HK-2 (cell line): ENCODE measurements at regions not wholly inside any gene's neighbourhood (a gene's known extent, or its start where the extent isn't known, plus 50 kb on each side); places are given as distances from the start of the nearest gene placed in this dataset.

Source experiments
- DNase-seq: peaks from one replicate; pipeline ENCODE4 v3.0.0-alpha.2; 2018; ENCODE audit not compliant: unreplicated experiment

DNA sequence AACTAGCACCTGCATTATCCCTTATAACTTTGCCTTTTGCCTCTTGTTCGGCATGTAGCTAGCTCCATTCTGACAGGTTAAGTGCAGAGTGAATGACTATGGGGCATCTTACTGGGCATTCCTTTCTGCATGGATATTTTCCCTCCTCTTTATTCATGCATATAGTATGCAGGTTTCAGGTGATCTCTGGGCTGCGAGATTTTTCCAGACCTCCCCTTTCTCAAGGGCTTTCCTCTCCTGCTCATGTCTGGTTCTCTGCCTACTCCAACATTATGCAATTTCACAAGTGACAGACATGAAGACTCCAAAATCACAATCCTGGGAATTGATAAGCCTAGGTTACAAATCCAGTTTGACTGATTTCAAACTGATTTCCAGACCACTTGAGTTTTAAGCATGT is 503.8 kb downstream of the NXPH1 start:
- DNase-seq: no peak

DNA sequence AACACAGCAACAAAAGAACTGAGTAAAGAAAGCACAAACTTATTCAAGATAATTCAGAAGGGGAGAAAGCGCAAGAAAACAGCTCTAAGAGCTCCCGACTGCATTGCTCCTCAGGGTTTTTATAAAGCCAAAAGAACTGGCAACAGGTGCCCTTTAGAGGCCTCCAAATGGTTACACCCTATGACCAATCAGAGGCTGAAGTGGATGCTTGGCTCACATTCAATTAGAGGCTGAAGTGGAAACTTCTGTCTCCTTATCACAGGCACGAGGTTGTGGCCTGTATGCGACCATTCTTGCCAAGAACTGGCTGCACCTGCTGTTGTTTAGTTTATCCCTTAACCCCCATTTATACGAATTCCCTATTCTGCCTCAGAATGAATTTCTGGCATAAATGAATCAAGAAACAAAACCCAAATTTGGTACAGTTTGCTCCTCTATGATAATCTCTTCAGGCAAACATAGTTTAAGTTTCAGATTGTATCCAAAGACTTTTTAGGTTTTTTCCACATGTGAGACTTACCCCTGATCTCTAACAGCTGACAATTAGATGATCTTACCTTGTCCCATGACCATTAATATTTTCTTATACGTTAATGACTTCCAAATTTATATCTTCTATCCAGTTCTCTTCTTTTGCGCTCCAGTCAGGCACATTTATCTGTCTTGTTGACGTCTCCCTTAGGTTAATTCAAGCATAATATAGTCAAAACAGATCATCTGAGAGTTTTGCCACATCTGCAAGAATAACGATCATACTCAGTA is 504.8 kb downstream of the NXPH1 start:
- no peak for DNase-seq

DNA sequence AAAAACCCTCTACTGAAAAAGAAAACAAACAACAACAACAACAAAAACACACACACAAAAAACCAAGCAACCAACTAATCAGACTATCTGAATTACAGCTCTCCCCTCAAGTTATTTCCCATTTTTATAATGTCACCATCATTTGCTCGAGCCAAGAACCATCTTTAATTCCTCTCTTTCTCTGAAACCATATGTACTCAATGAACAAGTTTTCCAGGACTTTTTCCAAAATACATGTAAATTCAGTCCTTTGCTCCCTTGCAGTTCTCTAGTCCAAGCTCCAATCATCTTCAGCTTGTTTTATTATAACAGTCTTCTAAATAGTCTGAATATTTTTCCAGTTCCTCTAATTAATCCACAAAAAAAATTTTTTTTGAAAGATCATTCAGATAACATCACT is 506.0 kb downstream of the NXPH1 start:
- DNase-seq: no peak

DNA sequence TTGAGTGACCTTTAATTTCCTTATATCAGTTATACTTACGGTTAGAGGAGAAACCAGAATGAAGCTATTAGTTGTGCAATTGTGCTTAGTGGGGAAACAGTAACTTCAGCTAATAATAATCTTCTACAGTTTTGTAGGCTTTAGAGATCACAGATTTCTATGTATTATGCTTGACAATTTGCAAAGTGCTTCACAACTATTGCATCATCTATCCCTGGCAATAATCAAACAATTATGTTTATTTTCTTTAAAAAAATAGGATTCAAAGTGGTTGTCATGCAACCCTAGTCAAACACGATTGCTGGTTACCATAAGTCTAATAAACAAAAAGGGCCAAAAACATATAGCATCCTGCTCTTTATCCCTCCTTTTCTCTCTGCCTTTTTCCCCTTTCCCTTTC is 530.3 kb downstream of the NXPH1 start:
- DNase-seq: no peak

DNA sequence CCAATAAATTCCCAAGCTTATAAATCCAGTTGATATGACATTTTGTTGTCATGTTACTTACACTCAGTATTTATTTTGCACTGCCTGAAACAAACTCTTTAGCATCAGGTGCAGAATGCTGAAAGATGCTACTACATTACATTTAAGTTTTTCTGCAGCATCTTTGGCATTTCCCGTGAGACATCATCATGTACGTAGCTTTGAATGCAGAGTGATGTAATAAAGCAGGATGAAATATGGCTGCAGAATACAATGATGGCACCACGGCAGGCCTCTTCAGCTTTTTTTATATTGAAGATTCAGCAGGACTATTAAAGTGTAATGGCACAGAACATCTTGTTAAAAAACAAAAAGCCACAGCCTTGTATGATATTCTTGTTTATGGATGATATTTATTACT is 531.8 kb downstream of the NXPH1 start:
- no peak for DNase-seq

DNA sequence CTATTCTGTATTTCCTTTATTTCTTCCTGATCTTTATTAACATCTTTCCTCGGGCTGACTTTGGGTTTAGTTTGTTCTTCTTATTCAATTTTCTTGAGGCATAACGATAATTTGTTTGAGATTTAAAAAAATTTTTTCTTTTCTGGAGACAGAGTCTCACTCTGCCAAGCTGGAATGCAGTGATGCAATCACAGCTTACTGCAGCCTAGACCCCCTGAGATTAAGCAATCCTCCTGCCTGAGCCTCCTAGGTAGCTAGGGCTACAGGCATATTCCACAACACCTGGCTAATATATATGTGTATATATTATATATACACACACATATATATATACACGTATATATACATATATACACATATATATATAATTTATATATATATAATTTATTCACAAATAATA is 540.2 kb downstream of the NXPH1 start:
- DNase-seq: no peak

DNA sequence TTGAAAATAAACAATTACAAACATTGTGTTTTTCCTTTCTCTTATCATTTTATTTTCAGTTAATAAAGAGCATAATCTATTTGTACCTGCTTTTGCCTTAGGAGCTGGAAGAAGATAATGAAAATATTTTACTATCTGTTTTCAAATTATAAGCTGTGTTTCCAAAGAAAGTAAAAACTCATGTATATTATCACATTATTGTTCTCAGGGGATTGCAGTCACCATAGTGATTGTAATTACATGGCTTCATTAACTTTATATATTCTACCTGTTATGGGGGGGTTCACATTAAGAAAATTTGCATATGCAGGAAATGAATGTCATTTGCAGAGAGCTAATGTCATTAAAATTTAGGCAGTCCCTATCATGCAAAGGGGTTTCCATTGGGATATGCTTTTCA is 542.3 kb downstream of the NXPH1 start:
- DNase-seq: no peak

DNA sequence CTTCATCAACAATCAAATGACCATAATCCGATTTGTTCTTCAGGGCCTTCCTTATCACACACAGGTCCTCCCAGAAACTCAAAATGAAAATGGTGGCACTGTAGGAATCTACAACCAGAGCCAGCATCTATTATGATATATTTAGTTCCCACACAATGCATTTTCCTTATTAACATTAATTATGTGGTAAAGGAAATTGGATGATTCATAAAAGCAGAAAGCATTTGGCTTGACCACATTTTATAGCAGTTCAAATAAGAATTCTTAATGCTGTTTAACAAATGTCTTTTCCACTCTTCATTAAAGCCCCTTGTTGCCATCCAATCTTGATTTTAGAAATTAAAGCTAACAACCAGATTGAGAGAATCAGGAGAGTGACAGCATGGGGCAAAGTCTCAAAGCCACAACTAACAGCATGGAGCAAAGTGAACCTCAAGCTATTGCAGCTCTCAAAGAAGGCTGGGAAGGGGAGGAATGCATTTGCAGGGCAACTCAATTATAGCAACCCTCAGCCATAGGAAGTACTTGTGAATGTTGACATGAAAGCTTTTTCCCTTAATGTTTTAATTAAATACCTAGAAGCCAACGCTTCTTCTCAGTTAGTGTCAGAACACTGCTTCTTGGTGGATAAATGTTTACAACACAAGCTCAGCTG is 549.1 kb downstream of the NXPH1 start:
- no peak for DNase-seq

DNA sequence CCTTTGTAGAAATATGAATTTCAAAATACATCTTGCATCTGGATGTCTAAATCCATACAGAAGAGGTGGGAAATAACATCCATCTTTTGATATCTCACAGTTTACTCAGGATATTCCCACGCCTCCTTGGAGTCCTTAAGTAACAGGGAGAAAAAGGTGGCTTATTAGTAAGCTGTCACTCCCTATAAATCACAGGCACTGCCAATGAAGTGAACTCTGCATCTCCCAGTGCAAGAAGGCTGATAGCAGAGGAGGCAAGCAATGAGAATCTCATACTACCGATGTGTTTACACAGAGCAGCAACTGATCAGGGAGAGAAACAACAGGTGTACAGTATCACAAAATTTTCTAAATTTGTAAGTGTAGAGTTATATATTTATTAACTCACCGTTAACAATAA is 551.8 kb downstream of the NXPH1 start:
- no peak for DNase-seq

DNA sequence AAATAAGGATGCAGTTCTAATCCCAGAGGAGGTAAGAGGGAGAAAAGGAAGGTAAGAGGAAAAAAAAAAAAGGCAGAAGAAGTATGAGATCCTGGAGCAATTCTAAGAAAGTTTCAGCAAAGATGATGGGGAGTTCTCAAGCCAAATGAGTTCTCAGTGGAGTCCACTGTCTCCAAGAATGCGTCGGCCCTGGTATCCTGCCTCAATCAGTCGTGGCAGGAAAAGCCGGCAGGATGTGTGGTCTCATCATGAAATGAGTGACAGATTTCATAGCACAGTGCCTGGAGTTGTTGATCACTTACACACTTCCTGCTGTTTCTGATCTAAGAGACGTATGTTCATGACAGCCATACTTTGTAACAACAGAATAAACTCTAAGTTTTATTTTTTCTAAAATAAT is 554.9 kb downstream of the NXPH1 start:
- DNase-seq: no peak

DNA sequence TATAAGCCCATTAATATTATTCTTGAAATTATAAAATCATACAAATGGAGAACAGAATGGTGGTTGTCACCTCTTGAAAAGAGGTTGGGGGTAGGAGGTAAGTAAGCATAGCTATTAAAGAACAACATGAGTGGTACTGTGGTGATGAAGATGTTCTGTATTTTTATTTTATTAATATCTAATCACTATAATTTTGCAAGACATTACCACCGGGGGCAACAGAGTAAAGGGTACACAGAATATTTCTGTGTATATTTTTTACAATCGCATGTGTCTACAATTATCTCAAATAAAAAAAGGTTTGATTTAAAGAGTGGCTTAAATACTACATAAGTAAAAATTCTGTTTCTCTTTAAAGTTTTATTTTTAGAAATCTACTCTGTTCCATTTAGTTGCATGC is 557.8 kb downstream of the NXPH1 start:
- DNase-seq: no peak

DNA sequence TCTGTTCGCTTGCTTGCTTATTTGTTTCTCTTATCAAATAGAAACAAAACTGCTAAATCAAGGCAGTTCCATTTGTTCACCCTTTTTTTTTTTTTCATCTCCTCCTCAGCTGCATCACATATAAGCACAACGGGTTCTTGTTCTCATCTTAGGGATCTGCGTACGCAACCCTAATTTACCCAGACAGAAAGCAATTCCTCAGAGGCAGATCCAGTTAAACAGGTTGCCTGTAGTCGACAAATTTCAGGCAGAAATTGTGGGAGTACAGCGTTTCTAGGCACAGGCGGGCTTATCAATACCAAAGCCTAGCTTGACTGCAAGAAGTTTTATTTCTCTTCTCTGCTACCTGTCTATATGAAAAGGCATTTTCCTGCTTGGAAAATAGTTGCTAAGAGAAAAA is 565.4 kb downstream of the NXPH1 start:
- DNase-seq: no peak

DNA sequence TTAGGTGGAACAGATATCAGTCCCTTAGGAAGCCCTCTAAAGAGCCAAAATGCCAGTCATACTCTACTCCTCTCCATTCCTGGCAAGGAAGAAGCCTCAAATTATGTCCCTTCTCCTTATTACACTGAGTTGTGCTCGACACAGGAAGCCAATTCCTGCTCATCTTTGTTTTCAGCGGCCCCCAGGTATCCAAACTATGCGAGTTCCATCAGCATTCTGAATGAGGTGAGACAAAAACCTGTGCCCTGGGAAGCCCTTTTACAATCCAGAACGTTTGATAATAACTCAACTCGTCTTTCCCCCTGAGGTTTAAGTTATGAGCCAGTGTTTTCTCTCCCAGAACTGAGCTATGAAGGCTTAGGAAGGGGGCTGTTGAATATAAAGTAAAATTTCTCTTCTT is 580.5 kb downstream of the NXPH1 start:
- no peak for DNase-seq

DNA sequence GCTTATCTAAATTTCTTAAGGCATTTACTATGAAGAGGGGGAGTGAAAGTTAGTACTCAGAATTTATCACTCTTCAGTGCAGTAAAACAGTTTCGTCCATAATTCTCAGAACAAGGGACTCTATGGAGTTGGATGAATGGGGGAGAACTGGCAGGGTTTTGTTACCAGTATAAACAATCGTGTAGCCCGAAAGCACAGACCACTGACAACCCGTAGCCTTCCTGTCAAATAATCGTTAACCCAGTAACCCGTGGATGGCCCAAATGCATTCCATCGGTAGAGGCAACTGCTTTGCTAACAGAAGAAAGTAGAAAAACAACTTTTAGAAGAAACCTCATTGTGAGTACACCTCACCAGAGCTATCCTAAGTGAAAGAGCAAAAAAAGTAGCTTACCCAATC is 583.9 kb downstream of the NXPH1 start:
- DNase-seq: no peak

DNA sequence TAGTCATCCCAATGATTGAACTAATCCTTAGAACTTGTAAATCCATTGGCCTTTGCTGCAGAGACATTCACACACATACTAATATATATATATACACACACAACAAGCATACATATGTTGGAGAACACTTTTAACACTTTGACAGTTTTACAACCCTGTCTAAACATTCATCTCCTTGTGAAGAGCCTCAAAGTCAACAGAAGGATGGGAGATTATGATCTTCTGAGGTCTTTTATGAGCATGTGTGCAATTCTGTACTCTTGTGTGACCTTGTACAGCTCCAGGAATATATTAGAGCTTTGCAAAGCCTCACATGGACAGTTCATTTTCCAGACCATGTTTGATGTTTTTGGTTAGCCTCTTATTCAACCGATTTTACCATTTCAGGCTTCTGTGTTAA is 589.0 kb downstream of the NXPH1 start:
- no peak for DNase-seq

DNA sequence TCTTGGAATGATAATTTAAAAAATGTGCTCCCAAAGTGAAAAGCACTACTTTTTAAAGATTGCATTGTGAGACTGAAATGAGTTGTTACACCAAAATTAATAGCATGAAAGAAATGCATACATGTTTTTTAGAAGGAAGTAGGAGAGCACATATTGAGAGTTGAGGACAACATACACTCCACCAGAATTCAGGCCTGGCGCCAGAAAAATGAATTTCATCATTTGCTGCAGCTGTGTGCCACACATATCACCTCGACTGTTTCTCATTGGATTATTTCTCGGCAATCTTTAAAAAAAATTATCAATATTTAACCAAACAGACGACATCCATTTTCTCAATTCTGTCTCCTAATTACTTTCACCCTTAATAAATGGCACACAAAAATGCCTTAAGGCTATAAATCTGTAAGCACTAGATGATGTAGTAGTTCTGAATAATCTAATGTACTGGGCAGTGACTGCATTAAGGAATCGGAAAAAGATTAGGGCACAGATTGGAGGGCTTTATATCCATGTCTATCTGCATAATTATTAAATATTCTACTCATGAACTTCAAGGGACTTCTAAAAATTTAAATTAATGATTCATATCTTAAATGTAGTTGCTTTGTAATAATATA is 590.4 kb downstream of the NXPH1 start:
- no peak for DNase-seq

DNA sequence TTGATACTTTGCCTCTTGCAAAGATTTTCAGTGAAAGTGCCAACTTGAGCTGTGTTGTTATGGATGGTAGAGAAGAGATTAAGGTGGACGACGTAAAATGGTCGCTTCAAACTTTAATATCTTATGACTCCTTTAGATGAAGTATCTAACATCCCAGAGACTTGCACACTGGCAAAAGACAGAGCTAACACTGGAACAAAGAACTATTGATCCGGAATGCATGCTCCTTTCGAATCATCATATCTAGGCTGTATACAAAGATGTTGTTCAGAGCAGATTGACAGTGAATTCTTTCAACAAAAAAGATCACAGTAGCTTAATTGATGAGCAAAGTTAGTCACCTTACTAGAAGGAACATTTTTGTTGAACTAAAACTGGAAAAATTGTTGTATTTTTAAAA is 592.7 kb downstream of the NXPH1 start:
- DNase-seq: no peak

DNA sequence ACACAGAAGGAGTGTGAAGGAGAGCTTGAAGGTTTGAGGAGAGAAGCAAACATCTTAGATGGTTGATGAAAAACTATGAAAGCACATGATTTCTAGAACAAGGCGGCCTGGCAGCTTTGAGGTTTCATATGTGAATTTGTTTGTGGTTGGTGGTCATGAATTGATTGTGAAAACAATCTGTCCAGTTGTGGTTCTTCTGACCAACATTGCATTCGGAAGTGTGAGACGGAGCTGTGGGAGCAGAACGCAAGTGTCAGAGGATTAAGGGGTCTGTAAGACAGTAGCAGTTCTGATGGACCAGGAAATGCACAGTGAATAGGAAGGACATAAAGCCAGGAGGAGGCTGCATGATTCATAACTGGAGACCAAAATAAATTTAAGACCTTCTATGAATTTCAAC is 594.6 kb downstream of the NXPH1 start:
- no peak for DNase-seq

DNA sequence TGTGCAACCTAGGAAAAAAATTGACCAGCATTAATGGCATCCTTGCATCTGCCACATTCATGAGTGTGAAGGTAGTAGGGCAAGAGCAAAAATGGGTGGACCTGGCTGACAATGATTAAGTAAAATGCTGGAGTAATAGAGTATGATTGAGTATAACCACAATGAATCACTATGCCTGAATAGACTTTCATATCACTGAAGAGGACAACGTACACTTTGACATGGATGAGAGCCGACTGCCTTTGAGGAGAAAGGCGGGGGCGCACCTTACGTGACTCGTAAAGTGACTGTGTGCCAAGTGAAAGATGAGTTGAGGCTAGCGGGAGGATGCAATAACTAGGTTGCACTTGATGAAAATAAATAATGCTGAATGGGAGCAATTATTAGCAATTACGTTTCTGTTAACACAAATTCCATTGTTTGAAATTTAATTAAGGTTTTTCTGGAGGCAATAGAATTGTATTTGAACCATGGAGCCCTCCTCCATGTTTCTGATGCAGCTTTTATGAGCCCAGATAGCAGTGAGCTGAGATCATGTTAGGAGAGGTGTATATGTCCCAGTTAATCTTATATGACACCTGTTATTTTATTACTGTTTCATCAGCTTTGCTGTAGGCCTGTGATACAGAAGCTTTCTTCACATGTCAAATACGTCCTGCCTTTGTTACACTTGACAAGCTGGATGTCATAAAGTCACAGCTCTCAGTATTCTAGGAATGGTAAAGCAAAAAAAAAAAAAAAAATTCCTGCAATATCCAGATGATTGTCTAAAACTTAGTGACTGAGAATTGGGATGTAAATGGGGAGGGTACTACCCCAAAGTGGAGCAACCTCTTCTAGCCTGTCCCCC is 596.5 kb downstream of the NXPH1 start:
- no peak for DNase-seq

DNA sequence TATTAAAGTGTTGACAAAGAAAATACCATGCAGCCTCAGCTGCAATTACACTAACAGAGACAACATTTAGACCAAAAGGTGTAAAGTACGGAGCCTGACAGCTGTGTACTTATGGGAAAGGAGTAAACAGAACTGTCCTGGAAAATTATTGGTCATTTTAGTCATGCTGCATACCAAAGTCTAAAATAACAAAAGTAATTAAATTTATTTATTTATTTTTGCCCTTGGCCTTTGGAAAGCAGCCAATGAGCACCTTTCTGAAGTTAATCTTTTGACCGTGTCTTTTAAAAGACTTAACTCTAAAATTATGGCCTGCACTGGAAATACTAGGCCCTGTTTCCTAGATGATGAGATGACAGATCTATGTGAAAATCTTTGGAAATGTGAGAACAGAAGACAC is 597.6 kb downstream of the NXPH1 start:
- DNase-seq: no peak

DNA sequence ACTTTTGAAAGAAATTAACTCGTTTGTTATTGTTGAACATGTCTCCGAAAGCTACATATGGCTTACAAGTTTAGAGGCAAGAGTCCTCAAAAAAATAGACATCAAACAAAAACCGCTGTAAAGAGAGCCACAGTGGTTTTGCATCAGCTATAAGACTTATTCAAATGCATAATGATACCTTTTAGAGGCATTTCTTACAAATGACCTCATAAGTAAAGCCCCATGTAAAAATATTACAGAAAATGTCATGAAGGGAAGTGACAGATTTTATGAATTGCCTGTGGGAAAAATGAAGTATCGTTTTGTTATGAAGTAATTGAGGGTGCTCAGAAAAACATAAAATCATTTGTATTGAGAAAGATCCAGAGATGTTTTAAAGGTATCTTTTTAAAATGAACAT is 598.0 kb downstream of the NXPH1 start:
- DNase-seq: no peak

DNA sequence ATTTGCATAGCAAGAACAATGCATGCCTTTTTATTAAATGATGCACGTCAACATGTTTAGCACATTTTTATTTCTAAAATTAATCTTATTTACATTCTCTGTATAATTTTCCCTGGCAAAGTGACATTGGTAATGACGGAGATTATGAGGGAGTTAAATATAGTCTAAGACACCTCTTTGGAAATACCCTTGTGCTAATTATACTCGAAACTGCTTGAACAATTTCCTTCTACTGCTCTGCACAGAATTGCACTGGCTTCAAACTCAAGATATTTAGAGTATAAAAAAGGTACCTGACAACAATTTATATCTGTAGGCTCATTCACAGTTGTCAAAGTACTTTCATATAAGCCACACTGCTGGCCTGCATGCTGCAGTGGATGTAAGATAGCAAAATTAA is 602.7 kb downstream of the NXPH1 start:
- no peak for DNase-seq
